ENCODE measurements at regions not wholly inside any gene's neighbourhood (a gene's known extent, or its start where the extent isn't known, plus 50 kb on each side); places are given as distances from the start of the nearest gene placed in this dataset.

- ChIA-PET CTCF (no interaction called here), POLR2A (no interaction called here)
- Histone ChIP-seq H3K27me3 (ENCODE audit: control insufficient read depth, insufficient read depth, low read length) (peaks cover 2% of the 10 kb centered on the region; the same call in 1 of the 2 replicates), H3K4me3 (ENCODE audit: low read depth in 2 of 2, low read length in 2 of 2) (no peak overlapping the region), H3K36me3 (ENCODE audit: control insufficient read depth, insufficient read depth, low read length) (no peaks in the 10 kb centered on the region), H3K27ac (ENCODE audit: low read length) (no peak overlapping the region), H3K4me1 (ENCODE audit: control insufficient read depth, insufficient read depth, low read length) (no peaks in the 10 kb centered on the region), H3K9me3 (ENCODE audit: control insufficient read depth, insufficient read depth, low read depth, low read length) (no peaks in the 10 kb centered on the region)
- DNase-seq (ENCODE audit: low read depth, low spot score) (no peak), ATAC-seq (no peak)
- intact Hi-C loops (cut with micrococcal nuclease; ENCODE audit: unreplicated experiment) (no loop called here), in situ Hi-C loops (cut with HindIII; ENCODE audit: low pct_unique_long_range_greater_than_20kb, low sequenced_read_pairs) (no loop called here)
- BruUV-seq (replicated peaks), result no TSS peak
- TF ChIP-seq REST (IDR thresholded peaks at IDR 0.05; ENCODE audit: insufficient read depth in 1 of 2, low read depth in 2 of 2, low read length in 1 of 2) (no peak), SIN3A (IDR thresholded peaks at IDR 0.05; ENCODE audit: borderline replicate concordance, insufficient read depth, low read depth, low read length) (no peak), TCF7L2 (IDR thresholded peaks at IDR 0.05; ENCODE audit: low read depth, low read length) (no peak), CTCF (IDR thresholded peaks at IDR 0.05) (no peak), POLR2AphosphoS5 (IDR thresholded peaks at IDR 0.05; ENCODE audit: low read depth, low read length) (no peak)
These were observed 111.7 kb upstream of the FOXF1 start for GRCh38 chr16:86398622-86399021.

- no peak for DNase-seq (ENCODE audit: low read depth, low spot score)
- no peaks in the 10 kb centered on the region for H3K9me3 ChIP-seq (ENCODE audit: control insufficient read depth, insufficient read depth, low read depth, low read length)
- CTCF ChIA-PET, result no interaction called here
- POLR2A ChIA-PET, result no interaction called here
- ATAC-seq, result no peak
- no TSS peak for BruUV-seq (replicated peaks)
- TF ChIP-seq CTCF (IDR thresholded peaks at IDR 0.05) (no peak), POLR2AphosphoS5 (IDR thresholded peaks at IDR 0.05; ENCODE audit: low read depth, low read length) (no peak), TCF7L2 (IDR thresholded peaks at IDR 0.05; ENCODE audit: low read depth, low read length) (no peak), REST (IDR thresholded peaks at IDR 0.05; ENCODE audit: insufficient read depth in 1 of 2, low read depth in 2 of 2, low read length in 1 of 2) (no peak), SIN3A (IDR thresholded peaks at IDR 0.05; ENCODE audit: borderline replicate concordance, insufficient read depth, low read depth, low read length) (no peak)
- intact Hi-C loops (cut with micrococcal nuclease; ENCODE audit: unreplicated experiment), result no loop called here
- H3K4me3 ChIP-seq (ENCODE audit: low read depth in 2 of 2, low read length in 2 of 2), result no peak overlapping the region
- no peak overlapping the region for H3K27ac ChIP-seq (ENCODE audit: low read length)
- in situ Hi-C loops (cut with HindIII; ENCODE audit: low pct_unique_long_range_greater_than_20kb, low sequenced_read_pairs), result no loop called here
- no peaks in the 10 kb centered on the region for H3K36me3 ChIP-seq (ENCODE audit: control insufficient read depth, insufficient read depth, low read length)
- H3K27me3 ChIP-seq (ENCODE audit: control insufficient read depth, insufficient read depth, low read length), result peaks cover 2% of the 10 kb centered on the region; the same call in 1 of the 2 replicates
- H3K4me1 ChIP-seq (ENCODE audit: control insufficient read depth, insufficient read depth, low read length), result no peaks in the 10 kb centered on the region
These were observed 109.2 kb upstream of the FOXF1 start for GRCh38 chr16:86401126-86401525.

All from Panc1 (cell line).